NCI-H2029 (cell line): ENCODE measurements at regions not wholly inside any gene's neighbourhood (a gene's known extent, or its start where the extent isn't known, plus 50 kb on each side); places are given as distances from the start of the nearest gene placed in this dataset.
"Not testable (repeated sequence)": the region's sequence is repeated elsewhere in the genome, so short reads cannot be mapped to it uniquely, and the experiment has no call there.

ENCODE experiments used
- DNase-seq: peaks from one replicate; lab custom pipeline; 2025; lab: John Stamatoyannopoulos, UW

DNA sequence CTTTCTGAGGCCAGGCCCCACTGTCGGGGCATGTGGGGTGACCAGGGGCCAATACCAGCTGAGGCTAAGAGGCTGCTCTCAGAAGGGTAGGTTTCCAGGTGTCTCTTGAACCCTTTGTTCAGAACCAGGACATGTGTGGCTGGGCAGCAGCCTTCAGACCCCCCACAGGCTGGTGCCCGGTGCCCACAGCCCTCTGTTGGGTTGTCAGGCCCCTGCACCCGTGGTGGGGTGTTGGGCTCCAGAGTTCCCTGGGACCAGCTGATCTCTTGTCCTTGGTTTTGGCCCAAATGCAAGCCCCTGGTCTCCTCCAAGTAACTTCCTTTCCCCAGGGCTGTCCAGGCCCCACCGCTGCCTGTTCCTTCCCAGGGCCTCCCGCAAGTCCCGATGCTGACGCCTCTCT is 226.0 kb downstream of the TMEM121 start:
- not testable (repeated sequence) for DNase-seq

DNA sequence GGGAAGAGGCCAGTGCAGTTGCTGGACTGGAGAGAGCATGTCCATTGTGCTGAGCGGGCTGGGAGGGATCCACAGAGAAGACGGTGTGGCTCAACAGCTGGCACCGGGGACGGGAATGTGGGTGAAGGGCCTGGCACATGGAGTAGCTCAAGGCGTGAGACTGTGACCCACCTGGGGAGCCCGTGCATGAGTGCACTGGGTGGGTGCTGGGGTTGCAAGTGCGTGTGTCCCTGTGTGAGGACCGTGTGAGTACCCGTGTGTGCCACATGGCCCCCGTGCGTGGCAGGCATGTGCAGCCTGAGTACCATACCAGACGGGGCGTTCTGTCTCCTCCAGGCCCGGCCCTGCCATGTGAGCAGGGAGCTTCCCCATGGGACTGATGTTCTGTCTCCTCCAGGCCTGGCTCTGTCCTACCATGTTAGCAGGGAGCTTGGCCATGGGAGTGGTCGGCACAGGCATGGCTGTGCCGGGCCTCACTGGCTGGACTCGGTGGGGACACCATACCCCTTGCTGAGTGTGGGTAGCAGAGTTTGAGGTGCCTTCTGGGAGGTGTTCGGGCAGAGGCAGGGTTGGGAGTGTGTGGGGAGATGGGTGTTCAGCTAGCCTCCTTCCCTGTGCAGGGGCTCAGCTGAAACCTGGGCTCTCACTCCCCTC is 234.4 kb downstream of the TMEM121 start:
- DNase-seq: no peak

- not testable (repeated sequence) for DNase-seq
Measured at GRCh38 chr14:105761345-105761740, 235.0 kb downstream of the TMEM121 start.

DNA sequence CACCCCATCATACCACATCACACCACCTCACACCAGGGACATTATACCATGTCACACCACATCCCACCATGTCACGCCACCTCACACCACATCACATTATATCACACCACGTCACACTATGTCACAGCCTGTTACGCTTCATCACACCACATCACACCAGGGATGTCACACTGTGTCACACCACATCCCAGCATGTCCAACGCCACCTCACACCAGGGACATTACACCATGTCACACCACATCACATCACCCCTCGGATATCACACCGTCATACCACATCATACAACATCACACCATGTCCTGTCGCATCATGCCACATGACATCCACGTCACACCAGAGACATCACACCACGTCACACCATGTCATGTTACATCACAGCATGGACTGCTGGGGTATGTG is 235.5 kb downstream of the TMEM121 start:
- DNase-seq: no peak

DNA sequence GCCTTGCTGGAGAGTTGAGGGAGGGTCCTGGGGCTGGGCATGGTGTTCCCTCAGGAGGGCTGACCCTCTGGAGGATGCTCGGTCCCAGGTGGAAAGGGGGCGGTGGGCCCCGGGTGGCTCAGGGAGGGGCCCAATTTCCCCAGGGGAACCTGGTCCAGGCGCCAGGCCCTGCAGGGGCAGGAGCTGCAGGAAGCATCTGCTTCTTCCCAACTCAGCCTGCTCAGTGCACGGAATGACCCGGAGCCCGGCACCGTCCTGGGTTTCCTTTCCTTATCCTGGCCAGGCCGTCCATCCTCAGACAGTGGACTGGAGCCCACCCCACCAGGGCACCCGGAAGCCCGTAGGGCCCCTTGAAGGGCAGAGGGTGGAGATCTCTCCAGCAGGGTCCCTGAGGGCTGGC is 235.9 kb downstream of the TMEM121 start:
- DNase-seq: not testable (repeated sequence)

- not testable (repeated sequence) for DNase-seq
Measured at GRCh38 chr14:105764254-105764901, 238.0 kb downstream of the TMEM121 start.

- not testable (repeated sequence) for DNase-seq
Measured at GRCh38 chr14:105765072-105765825, 238.9 kb downstream of the TMEM121 start.

DNA sequence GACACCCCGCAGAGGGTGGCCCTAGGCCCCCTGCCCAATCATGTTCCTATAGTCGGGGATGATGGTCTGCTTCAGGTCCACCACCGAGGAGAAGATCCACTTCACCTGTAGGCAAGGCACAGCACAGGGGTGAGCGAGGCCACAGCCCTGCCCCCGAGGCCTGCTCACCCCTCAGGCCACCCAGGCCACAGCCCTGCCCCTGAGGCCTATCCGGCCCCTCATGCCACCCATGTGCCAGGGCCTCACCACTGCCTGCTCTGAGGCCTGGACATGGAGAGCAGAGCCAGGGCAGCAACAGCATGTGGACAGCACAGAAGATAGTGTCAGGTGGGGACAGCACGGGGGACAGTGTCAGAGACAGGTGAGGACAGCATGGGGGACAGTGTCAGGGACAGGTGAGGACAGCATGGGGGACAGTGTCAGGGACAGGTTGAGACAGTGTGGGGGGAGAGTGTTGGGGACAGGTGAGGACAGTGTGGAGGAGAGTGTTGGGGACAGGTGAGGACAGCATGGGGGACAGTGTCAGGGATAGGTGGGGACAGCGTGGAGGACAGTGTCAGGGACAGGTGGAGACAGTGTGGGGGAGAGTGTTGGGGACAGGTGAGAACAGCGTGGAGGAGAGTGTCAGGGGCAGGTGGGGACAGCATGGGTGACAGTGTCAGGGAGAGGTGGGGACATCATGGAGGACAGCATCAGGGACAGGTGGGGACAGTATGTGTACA is 239.7 kb downstream of the TMEM121 start:
- no peak for DNase-seq

GRCh38 chr14:105767315-105767714 is 240.9 kb downstream of the TMEM121 start:
- DNase-seq: no peak

DNA sequence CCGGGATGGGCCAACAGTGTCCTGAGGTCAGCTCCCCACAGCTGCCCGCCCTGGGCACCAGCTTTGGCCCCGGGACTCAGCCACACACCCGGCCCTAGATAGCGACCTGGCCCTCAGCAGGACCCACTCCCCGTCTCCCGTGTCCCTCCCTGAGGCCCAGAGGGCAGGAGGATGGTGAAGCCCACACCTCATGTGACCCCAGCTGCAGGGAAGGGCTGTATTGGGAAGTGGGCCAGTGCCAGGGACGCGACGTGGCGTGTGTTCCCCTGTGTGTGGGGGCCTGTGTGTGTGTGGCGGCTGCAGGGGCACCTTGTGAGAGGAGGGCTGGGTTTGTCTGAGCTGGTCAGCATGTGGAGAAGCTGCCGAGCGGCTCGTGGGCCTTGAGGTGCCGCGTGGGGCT is 241.7 kb downstream of the TMEM121 start:
- DNase-seq: not testable (repeated sequence)

GRCh38 chr14:105769061-105769730 is 242.8 kb downstream of the TMEM121 start:
- DNase-seq: not testable (repeated sequence)

DNA sequence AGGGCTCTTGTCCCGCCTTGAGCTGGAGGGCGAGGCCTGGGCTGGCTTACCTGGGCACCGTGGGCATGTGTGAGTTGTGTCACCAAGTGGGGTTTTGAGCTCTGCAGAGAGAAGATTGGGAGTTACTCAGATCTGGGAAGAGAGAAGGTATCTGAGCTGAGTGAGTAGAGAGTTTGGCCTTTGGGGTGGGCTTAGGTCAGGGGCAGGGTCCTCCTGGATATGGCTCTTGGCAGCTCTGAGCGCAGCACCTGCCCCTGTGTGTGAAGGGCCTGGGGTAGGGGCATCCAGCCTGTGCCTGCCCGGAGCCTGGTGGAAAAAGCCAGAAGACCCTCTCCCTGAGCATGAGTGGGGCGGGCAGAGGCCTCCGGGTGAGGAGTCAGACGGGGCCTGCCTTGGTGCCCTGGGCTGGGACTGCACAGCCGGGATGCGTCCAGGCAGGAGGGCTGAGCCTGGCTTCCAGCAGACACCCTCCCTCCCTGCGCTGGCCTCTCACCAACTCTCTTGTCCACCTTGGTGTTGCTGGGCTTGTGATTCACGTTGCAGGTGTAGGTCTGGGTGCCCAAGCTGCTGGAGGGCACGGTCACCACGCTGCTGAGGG is 244.3 kb downstream of the TMEM121 start:
- not testable (repeated sequence) for DNase-seq

GRCh38 chr14:105771261-105772226 is 245.2 kb downstream of the TMEM121 start:
- DNase-seq: not testable (repeated sequence)

- not testable (repeated sequence) for DNase-seq
Measured at GRCh38 chr14:105772710-105773250, 246.4 kb downstream of the TMEM121 start.

DNA sequence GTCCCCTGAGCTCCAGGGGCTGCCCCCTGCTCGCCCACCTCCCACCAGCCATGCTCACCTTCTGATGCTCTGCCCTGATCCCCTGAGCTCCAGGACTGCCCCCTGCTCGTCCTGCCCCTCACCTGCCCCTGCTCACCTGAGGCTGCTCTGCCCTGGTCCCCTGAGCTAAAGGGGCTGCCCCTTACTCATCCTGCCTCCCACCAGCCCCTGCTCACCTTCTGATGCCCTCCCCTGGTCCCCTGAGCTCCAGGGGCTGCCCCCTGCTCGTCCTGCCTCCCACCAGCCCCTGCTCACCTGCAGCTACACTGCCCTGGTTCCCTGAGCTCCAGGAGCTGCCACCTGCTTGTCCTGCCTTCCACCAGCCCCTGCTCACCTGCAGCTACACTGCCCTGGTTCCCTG is 247.2 kb downstream of the TMEM121 start:
- DNase-seq: no peak

DNA sequence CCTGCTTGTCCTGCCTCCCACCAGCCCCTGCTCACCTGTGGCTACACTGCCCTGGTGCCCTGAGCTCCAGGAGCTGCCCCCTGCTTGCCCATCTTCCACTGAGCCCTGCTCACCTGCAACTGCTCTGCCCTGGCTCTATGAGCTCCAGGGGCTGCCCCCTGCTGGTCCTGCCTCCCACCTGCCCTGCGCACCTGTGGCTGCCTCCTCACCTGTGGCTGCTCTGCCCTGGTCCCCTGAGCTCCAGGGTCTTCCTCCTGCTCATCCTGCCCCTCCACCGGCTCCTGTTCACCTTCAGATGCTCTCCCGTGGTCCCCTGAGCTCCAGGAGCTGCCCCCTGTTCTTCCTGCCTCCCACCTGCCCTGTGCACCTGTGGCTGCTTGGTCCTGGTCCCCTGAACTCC is 247.6 kb downstream of the TMEM121 start:
- no peak for DNase-seq

DNA sequence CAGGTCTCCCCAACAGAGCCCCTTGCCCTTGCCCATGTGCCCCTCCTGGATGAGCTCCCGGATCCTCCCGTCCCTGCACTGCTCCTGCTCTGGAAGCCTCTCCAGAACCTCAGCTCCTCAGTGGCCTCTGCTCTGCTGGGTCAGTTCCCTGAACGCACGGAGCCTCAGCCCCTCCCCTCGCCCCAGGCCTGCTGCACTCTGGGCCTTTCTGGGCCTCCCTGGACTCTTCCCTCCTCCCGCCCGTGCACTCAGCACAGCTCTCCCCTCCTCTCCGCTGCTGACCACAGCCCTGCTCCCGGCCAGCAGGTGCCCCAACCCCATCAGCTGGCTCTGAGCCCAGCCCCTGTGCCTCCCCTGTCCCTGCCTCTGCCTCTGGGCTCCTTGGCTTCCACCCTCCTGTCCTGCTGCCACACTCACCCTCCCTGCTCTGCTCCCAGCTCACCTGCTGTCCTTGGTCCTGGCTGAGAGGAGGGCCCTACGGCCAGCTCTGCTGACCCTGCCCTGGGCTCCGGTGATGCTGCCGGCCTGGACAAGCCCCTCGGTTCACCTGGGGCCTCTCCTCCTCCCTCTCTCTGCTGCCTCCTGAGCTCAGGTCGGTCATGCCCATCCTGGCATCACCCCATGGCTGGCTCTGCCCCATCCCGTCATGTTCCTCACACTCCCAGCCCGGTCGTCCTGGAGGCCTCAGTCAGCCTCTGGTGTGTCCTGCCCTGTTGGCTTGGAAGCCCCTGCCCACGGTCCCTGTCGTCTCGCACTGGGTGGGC is 248.4 kb downstream of the TMEM121 start:
- DNase-seq: not testable (repeated sequence)

GRCh38 chr14:105775349-105775923 is 249.1 kb downstream of the TMEM121 start:
- not testable (repeated sequence) for DNase-seq

DNA sequence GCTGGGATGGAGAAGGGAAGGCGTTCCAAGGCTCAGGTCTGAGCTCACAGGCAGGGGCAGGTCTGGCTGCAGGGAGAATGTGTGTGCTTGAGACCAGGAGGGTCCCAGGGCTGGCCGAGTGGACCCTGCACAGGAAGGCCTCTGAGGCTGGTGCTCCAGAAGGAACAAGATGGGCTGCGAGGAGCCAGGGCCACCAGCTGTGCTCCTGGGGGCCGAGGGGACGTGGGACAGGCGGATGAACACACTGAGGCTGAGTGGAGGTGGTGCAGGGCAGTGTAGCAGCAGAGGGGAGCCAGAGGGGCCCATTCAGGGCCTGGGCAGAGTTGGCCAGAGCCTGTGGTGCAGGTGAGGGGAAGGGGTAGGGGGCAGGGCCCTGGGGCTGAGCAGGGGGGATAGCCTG is 249.7 kb downstream of the TMEM121 start:
- DNase-seq: not testable (repeated sequence)
